ENCODE measurements at regions not wholly inside any gene's neighbourhood (a gene's known extent, or its start where the extent isn't known, plus 50 kb on each side); places are given as distances from the start of the nearest gene placed in this dataset.

- no peak for DNase-seq (ENCODE audit: low spot score)
Measured at GRCh38 chr2:120674246-120675170, 61.2 kb upstream of the GLI2 start.

- DNase-seq (ENCODE audit: low spot score), result peak; percentile 79
Measured at GRCh38 chr2:120675460-120676130, 60.1 kb upstream of the GLI2 start.

DNA sequence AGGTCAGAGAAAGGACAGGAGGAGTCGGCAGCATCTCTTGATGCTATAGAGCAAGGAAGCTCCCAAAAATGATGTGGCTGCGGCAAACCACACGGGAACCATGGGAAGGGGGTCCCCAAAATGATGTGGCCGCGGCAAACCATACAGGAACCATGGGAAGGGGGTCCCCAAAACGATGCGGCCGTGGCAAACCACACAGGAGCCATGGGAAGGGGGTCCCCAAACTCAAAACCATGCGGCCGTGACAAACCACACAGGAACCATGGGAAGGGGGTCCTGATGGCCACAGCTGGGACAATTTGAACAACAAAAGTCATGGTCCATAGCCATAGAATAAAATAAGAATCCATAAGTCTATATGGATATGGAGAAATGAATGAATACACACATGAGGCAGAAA is 58.4 kb upstream of the GLI2 start:
- no peak for DNase-seq (ENCODE audit: low spot score)

DNA sequence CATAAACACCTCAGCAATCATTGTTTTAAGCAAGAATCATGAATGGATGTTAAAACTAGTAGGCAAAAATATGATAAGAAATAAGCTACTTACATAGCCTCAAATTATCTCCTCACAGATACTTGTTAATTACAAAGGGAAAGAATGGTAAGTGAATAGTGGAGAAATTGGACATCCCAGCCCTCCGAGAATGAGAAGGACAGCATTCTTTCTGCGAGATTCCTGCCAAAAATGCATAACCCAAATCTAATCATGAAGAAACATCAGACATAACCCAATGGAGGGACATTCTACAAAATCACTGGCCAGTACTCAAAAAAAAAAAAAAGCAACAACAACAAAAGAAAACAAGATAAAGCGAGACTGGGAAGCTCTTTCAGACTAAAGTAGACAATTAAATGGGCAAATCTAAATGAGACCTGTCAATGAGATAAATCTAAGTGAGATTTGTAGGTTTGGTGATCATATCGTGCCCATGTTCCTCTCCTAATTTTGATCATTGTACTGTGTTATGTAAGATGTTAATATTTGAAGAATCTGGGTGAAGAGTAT is 57.9 kb upstream of the GLI2 start:
- DNase-seq (ENCODE audit: low spot score), result no peak

DNA sequence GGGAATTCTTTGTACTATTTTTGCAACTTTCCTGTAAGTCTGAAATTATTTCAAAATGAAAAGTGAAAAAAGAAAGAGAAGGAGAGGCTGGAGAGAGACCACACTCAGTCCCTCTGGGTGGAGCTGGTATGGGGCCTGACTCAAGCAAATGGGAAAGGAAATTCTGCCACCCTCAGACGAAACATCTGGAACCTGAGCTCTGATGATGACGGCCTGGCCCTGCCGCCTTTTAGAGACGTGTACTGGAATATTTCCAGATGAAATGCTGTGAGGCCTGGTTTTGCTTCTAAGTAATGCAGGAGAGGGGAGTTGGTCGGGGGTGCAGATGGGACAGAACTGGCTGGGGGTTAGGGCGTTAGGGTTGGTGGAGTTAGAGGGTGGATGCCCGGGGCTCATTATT is 57.4 kb upstream of the GLI2 start:
- no peak for DNase-seq (ENCODE audit: low spot score)

DNA sequence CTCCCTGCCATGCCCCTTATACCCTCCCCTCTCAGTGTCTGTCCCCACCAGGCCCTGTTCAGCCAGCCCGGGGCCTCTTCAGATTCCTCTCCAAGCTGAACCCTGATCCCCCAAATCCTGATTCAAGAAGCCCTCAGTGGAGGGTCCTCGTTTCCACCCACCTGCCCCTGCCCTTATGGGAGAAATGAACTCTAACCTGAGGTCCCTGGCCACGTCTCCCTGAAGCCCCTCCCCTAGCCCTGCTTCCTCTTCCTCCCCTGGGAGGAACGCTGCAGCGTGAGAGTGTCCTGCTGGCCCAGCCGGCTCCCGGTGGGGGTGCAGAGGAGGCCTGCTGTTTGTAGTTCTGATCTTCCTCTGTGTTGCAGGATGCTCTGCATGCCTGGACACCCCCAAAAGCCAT is 56.7 kb upstream of the GLI2 start:
- no peak for DNase-seq (ENCODE audit: low spot score)

- no peak for DNase-seq (ENCODE audit: low spot score)
Measured at GRCh38 chr2:120679526-120679925, 56.1 kb upstream of the GLI2 start.

DNA sequence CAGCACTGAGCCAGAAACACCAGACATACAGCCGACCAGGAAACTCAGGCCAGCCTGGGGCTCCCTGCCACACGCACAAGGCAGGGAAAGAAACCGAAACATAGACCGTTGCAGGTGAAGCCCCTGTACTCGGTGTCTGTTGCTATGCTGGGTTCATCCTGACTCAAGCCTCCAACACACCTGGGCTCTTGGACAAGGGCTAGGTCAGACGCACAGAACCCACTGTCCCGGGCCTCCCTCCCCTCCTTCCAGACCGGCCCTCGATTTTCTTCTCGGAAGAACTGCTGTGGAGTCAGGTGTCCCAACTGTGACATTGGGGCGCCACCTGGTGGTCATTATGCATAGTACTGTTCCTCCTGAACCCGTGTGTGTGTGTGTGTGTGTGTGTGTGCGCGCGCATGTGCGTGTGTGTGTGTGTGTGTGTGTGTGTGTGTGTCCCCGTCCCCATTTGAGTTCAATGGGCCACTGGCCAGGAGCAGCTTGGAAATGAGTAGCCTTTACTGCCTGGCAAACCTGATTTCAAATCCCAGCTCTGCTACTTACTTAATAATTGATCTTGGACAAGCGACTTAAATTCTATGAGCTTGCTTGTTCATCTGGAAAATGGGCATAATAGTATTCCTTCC is 55.4 kb upstream of the GLI2 start:
- DNase-seq (ENCODE audit: low spot score), result peak; percentile 87

DNA sequence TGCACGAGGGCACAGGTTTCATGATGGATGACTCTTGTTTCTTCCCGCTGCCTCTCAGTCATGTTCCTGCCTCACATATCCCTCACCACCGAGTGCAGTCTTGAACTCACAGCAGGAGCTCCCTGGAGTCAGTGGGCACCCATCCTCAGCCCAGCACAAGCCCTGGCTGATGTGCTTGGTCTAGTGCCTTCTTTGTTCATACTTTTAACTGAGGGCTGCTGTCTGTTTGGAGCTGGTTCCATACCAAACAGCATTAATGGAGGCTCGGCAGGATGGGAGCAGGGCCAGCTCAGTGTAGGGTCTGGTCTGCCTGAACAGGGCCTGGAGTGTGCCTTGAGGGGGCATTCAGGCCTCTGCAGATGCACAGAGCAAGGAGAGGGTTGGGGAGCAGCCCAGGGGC is 54.5 kb upstream of the GLI2 start:
- DNase-seq (ENCODE audit: low spot score), result no peak

GRCh38 chr2:120681696-120682288 is 53.9 kb upstream of the GLI2 start:
- no peak for DNase-seq (ENCODE audit: low spot score)

- DNase-seq (ENCODE audit: low spot score), result no peak
Measured at GRCh38 chr2:120682654-120683053, 53.0 kb upstream of the GLI2 start.

DNA sequence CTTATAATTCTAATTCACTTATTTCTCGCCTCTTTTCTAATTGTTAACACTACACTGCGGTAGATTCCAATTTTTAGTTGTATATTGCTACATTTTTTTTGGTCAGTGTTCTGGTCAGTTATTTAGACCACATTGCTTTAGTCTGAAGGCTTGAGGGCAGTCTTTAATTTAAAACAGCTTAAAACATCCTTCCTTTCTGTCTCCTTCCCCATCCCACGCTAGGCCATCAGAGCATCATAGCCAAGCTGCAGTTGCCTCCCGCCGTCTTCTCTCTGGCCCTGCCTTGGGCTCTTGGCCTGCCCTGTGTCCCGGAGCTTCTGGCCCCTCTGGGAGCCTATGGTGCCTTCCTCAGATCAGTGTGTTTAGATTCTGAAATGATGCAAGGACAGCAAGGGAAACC is 52.6 kb upstream of the GLI2 start:
- DNase-seq (ENCODE audit: low spot score), result no peak

DNA sequence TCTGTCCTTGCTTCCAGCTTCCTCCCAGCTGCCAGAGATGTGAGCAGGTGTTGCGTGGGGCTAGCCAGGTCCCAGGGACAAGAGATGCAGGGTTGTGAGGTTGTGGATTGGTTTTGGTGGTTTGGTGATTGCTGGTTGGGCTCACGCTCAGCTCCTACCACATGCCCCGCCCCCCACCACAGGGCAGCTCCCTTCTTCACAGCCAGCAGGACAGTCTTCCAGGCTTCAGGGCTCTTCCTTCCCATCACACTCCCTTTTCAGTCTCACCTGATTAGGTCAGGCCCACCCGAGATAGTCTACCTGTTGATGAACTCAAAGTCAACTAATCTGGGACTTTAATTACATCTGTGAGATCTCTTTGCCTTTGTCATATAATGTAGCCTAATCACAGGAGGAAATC is 52.0 kb upstream of the GLI2 start:
- DNase-seq (ENCODE audit: low spot score), result no peak

- no peak for DNase-seq (ENCODE audit: low spot score)
Measured at GRCh38 chr2:120684289-120685065, 51.2 kb upstream of the GLI2 start.

- DNase-seq (ENCODE audit: low spot score), result no peak
Measured at GRCh38 chr2:120685066-120685973, 50.3 kb upstream of the GLI2 start.
